Stimulated activated naive CD8-positive, alpha-beta T cell treated with anti-CD3 and anti-CD28 coated beads, Interleukin-15, Interleukin-2, amounts not matched to agents 100 U/mL and 50 U/mL, for 24 hours (primary cell): ENCODE measurements at regions not wholly inside any gene's neighbourhood (a gene's known extent, or its start where the extent isn't known, plus 50 kb on each side); places are given as distances from the start of the nearest gene placed in this dataset.

Source experiments
- ATAC-seq: fragments of 150-1000 bp; cut with Tn5 transposase; one replicate; pipeline ENCODE4 v1.10.0; 2021
- DNase-seq: peaks from one replicate; pipeline ENCODE4 v3.0.0; 2021

DNA sequence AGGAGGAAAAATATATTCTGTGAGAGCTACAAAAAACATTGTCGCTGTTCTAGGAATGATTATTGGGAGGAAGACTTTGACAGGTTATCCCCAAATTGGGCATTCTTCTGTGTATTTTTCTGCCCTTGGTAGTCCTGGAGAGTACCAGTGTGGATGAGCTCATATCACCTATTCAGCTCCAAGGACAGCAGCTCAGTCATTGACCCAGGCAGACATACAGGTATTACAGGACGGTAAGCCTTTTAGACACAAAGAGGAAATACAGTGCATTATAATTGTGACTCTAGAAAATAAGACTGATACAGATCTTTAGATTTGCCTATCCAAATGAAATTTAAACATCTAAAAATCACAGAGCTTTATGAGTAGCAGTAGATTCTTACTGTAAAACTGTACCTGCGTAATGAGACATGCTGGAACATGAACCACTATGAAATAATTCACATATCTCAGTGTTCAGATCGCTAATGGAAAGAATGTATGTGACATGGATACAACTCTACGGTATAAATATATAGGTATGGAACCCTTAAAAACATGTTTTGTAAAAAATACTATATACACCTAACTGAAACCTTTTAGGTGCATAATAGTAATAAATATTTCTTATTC, 56.0 kb downstream of the PLK2 start:
- no peak for ATAC-seq
- DNase-seq: no peak

DNA sequence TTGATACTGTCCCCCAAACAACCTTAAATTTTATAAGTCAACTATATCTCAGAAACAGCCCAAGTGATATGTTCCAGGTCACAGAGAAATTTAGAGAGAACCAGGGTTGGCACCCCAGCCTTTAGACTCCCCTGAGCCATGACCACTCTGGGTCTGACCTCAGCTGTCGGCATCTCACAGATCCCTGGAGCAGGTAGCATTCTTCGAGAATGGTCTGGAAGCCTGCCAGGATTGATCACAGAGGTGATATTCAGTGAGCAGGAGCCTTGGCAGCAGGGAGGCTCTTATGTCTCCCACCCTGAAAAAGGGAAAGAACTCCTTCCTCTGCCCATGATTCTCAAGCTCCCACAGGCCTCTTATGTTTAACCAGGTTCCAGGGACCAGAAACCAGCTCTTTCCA, 58.2 kb downstream of the PLK2 start:
- ATAC-seq: no peak

DNA sequence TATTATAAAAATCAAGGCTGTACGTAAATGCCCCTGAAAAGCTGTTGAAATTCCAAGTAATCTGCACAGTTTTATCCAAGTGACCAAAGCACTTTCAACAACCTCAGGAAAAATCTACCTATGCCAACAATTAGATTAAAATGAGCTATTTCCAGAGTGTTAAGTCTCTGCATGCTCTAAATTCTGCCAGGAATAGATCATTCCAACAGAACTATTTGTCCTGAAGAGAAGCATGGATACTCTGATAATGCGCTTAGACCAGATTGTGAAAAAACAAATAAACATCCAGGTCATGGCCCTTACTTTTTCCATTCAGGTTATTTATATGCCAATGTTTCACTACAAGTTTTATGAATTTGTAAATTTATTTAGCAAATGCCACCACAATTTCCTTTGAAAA, 59.1 kb downstream of the PLK2 start:
- no peak for ATAC-seq
- no peak for DNase-seq

More for the DNA sequence above, 58.2 kb downstream of the PLK2 start:
- no peak for DNase-seq

DNA sequence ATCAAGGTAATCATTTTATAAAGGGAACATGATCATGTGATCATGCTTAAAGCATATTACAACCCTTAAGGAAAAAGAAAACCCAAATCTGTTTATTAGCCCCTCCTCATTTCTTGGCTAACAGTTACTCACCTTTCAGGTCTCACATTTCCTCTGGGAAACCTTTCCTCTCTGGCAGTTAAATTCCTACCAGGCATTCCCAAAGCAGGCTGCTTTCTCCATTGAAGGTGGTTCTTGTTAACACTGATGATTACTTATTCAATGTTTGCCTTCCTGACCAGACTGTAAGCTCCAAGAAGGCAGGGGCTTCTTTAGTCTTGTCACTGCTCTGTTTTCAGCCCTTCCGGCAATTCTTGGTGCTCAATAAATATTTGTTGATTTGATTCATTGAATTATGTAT, 59.9 kb downstream of the PLK2 start:
- DNase-seq (no peak), ATAC-seq (no peak)

DNA sequence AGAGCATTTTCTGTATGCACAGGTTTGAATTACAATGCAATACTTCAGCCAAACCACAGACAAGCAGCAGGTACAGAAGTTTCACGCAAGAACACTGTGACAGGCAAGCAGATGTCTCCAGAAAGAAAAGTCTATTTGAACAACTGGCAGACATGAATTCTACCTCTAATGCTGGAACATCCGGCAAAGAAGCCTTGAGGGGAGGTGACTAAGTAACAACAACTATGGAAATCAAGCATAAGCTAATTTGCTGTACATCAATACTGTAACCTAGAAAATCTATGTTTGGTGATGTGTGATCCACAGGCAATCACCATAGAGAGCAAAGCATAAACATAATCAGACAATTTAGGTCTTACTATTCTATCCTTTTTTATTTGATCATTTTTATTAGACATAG, 65.5 kb downstream of the PLK2 start:
- ATAC-seq (no peak), DNase-seq (no peak)

DNA sequence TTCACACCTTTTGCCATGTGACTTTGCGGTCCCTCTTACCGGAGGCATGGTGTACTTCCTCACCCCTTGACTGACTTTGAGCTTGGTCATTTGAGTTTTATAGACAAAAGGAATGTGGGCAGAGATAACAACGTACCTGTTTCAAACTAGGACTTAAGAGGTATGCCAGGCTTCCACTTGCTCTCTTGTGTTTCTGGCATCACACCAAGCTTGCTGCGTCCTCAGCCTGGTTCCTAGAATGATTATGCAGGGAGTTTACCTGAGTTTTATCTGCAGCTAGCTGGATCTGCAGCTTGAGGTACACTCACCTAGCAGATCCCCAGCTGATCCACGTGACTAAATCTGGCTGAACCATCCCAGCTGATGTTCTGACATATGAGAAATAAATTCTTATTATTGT, 66.2 kb downstream of the PLK2 start:
- ATAC-seq: no peak
- no peak for DNase-seq

DNA sequence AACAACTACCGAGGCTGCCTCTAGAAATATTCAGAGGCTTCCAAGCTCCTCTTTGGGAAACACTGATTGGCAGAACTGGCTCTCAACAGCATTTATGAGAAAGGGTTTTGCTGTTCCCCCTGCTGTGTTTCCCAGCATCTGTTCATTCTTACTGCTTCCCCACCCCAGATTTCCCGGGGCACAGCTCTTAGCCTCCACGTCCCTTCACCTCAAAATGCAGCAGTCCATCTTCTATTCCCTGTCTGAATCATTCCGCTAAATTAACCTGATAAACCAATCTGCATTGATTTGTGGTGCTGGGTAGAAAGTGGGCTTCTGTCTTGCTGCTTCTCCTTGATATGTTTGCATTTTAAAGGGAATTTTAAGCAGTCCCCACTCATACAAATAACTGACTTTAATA, 67.4 kb downstream of the PLK2 start:
- ATAC-seq (no peak), DNase-seq (no peak)

DNA sequence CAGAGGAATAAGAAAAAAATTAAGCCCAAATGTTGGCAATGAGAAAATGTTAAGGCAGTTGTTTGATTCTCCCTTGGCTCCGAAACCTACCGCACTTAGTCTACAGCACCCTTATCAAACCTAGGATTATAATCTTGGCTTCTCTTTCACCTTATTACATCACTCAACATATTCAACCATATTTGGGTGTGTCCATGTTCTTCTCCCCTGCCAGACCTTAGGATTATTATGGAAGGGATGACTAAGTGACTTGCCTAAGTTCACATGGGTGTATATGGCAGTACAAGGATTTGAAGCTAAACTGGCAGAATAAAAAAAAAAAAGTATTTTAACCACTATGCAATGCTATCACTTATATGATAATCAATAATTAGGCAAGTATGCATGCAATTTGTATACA, 76.4 kb downstream of the PLK2 start:
- ATAC-seq (no peak), DNase-seq (no peak)

DNA sequence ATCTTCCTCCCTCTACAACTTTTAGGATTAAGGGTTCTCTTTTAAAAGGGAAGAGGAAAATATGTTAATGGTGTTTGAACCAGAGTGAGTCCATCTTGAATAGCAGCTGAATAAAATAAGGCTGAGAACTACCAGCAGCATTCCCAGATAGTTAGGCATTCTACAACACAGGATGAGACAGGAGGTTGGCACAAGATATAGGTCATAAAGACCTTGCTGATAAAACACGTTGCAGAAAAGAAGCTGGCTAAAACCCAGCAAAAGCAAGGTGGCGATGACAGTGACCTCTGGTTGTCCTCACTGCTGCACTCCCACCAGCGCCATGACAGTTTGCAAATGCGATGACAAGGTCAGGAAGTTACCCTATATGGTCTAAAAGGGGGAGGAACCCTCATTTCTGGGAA, 77.8 kb downstream of the PLK2 start:
- DNase-seq (no peak), ATAC-seq (no peak)

DNA sequence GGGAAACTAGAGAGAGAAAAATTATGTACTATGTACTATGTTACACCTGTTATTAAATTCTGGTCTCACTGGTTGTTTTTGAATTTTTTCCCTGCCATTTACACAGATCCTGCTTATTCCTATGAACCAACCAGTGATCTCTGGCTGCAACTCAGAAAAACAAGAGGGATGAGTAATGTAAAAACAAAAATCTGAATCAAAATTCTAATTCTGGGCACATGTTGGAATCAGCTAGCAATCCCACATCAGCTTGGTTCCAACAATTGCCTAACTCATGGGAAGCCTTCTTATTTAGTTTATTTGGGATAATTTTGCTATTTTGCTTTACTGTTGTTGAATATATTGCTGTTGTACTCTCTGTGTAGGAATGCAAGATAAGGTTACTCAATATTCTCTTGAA, 78.3 kb downstream of the PLK2 start:
- ATAC-seq: no peak
- no peak for DNase-seq

DNA sequence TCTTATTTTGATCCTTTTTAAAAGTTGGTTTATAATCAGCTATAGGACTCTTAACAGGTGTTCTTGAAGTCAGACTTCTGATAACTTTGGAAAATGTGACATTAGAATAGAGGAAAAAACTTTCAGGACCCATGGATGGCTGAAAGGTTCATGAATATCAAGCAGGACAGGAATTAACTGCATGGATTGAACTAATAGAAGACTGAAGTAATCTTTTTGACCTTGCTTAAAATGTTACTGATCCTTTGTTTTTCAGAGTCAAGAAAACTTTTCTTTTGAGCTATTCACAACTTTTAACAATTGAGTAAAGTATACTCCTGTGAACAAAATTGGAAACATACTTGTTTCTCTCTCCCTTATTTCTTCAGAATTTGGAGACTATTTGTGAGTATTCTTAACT, 79.2 kb downstream of the PLK2 start:
- ATAC-seq: no peak

DNA sequence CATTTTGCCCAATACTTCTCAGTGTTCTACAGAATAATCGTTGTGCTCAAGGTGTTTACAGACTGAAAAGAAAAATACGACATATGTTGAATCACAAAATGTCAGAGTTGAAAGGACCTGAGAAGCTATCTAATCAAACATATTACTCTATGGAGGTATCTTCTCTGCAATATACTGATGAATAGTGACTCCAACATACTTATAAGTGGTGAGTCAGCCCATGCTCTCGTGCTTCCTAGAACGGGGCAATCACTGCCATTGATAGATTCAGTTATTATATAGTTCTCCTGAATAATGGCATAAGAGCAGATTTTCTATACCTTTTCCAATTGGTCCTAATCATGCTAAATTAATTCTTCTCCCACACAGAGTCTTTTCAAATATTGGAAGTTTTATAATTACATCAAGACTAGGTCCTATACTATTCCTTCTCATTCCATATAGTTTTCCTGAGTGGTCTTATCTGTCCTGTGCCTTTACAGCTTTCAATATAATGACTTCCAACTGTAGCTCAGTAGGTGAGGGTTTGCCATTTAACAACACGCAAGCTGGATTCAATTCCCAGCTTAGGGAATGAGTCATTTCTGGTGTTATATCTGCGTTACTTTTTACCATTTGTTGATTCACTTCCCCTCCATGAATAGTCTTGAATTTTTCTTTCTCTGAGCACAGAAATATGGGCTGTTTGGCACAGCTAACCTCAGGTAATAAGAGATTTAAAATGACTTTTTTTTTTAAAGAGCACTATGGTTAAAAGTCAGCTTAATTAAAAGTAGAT, 81.1 kb downstream of the PLK2 start:
- no peak for ATAC-seq
- DNase-seq: no peak

More for the DNA sequence above, 79.2 kb downstream of the PLK2 start:
- DNase-seq: no peak

DNA sequence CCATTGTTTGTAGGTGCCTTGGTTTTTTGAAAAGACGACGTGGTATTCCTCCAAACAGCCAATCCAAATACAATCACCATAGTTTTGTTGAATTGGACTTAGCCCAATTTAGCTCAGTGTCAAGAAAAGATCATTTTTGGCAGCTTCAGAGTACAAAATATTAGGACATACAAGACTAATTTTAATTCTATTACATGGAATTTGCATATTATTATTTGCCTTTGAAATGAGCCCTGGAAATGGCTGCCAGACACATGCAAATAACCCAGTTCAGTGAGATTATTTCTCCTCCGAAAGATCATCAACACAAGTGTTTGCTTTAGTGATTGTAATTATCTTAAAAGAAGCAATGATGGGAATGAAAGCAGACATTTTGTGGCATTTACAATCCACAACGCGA, 89.3 kb downstream of the PLK2 start:
- ATAC-seq (no peak), DNase-seq (no peak)

DNA sequence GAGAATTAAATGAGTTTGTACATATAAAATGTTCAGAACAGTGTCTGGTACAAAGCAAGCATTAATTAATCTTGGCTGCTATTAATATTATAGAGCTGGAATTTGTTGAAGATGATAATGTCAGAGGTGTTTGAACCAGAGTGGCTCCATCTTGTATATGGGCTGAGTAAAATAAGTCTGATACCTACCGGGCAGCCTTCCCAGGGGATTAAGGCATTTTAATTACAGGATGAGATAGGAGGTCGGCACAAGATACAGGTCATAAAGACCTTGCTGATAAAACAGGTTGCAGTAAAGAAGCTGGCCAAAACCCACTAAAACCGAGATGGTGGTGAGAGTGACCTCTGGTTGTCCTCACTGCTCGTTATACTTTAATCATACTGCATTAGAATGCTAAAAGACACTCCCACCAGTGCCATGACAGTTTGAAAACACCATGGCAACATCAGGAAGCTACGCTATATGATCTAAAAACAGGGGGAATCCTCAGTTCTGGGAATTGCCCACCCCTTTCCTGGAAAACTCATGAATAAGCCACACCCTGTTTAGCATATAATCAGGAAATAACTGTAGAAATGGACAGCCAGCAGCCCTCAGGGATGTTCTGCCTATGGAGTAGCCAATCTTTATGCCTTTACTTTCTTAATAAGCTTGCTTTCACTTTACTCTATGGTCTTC, 90.2 kb downstream of the PLK2 start:
- no peak for DNase-seq
- ATAC-seq: no peak

DNA sequence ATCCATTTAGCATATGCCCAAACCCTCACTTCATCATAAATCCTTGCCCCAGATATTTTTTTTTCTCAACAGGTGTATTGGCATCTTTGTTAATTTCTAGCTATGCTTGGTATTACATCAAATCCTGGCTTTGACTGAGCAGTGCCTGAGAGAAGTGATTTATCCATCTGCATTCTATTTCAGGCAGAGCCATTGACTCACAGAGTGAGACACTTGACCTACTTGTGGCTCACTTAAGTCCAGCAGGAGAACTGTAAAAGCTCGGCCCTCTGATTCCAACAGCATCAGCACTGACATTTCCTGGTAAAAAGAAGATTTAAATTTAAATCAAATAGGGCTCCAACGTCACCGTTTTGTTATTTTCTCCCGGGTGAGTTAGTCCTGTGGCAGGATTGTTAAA, 93.4 kb downstream of the PLK2 start:
- ATAC-seq (no peak), DNase-seq (no peak)

DNA sequence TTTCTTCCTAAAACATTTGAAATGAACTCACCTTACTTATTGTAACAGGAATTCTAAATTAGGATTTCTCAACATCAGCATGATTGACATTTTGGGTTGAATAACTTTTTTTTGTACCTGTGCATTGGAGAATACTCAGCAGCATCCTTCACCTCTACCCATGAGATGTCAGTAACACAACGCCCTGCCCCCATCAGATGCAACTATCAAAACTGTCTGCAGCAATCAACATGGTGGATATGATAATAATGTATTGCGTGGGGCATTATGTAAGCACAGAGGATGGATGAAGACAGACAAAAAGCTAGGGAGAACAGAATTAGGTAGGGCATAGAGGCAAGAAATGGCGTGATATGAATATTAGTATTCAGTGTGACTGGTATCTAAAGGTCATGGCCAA, 94.1 kb downstream of the PLK2 start:
- ATAC-seq: no peak
- no peak for DNase-seq

DNA sequence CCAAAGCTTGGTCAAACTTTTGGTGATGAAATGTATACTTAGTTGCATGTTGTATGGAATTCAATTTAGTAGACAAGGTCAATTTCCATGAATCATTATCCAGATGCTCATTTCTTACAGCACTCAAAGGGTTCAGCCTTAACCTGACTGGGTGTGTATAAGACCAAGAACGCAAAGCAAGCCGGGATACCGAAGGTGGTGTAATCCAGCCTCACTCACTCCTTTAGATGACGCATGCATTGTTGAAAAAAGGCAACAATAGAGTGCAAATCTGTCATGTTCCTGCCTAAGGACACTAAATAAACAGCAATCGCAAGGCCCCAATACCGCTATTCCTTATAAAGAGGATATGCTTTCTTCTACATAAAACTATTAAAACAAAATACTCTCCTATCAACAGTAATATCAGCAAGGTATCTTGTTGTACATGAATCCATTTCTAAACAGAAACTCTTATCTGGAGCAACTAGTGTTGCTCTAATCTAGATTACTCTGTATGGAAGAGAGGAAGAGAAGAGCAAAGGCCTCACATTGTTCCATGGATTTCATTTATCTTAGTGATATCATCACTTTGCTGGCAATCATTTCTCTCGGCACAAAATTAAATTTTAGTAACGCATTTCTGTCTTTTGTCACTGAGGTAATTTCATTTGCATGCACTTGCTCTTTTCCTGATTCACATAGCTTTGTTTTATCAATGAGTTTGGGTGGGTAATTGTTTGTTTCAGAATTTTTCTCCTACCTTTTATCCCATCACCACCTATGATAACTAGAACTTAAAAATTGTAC, 96.2 kb downstream of the PLK2 start:
- DNase-seq (no peak), ATAC-seq (no peak)

DNA sequence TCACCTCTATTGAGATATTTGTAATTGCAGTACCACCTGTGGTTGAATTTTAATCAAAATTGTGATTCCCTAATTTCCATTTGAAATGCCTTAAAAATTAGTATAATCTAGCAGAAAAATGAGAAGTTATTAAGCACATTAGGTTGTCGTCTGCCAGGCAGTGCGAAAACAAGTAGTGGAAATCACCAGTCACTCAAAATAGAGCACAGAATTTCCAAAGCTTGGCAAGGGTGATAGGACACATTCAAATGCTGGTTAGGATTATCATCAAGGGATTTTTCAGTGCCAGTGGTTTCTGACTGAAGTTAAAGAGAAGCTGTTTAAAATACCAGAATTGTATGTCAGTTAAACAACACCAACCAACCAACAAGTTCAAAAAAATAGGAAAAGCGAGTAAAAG, 97.8 kb downstream of the PLK2 start:
- ATAC-seq (no peak), DNase-seq (no peak)

DNA sequence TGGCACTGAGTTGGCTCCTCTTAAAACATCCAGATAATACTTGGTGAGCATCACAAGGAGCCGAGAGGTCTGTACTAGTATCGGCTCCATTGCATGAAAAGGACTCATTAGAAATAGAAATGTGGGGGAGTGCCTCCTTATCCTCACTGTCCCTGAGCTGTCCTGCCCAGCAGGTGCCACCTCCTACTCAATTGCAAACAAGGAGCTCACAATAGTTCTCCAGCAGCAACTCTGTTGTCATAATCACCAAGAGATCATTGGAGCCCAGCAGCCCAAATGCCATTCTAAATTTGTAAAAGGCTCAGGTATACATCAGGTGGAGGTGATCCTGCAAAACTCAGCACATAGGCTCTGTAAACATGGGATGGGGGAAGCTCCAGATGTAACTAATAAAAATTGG, 99.1 kb downstream of the PLK2 start:
- no peak for ATAC-seq
- no peak for DNase-seq

DNA sequence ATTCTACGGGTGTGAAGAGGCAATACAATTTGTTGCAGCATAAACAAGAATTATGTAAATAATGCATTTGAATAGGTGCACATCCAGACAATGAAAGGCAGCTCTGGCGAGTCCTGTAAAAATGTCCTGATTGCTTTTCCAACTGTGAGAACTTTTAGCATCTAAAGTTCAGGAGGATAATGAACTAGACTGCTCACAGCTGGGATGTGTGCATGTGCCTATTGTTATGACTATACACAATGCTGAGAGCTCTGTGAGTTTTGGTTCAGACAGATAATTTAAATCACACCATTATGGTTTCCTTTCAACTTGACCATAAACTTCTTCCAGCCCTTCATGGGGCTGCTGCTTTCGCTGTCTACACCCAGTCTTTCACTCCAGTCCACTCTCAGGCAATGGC, 99.9 kb downstream of the PLK2 start:
- DNase-seq (no peak), ATAC-seq (no peak)

DNA sequence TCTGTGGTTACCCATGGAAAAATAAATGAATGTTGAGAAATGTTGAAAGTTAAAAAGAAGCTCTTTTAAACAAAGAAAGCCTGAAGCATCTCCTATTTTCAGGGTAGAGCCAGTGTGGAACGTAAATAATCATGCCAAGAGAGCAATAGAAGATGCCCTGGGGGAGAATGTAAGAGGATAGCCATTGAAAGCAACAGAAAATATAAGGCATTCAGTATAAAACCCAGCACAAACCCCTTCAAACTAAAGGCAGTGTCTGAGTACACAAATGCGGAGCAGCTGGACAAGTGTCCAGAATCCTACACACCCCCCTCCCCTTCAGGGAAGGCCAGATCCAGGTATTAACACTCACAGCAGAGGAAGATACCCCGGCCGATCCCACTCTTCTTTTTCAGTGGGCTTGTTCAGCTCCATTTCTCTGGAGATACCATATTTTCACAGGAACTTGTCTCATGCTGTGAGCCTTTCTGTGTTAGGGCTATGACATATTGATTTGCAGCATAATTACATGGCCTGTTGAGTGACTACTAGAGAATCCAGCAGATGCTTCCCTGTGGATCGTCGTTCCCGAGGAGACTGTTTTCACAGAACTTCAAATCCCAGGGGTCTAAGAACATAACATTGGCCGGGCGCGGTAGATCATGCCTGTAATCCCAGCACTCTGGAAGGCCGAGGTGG, 101.2 kb downstream of the PLK2 start:
- DNase-seq: no peak
- ATAC-seq: no peak

DNA sequence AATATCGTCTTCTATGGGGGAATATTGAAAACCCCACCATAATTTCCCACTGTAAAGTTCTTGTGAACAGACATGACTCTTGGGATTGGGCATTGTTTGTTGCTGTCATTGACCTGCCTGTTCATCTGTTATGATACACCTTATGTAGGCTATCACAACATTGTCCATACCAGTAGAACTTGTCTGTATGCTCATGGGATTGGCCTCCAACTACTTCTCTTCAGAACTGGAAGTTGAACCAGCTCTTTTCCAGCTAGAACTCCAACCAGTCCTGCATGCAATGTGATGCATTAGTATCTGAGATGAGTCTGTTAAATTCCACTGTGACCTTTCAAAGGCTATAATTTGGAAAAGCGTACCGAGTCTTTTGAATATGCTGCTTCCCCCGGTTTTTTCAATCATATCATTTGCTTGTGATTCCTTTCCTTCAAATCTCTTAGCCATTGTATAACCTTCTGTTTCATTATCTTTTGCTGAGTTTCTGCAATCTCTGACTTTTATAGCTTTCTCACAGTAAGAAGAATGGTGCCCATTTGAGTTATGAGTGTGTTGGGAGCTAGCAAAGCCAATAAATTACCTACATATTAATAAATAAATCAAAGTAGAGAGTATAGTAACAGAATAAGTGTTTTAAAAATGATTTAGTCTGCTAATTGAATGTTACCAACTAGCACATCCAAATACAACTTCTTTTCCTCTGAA, 101.9 kb downstream of the PLK2 start:
- DNase-seq: no peak
- ATAC-seq: no peak
